ENCODE measurements at regions not wholly inside any gene's neighbourhood (a gene's known extent, or its start where the extent isn't known, plus 50 kb on each side); places are given as distances from the start of the nearest gene placed in this dataset.

- no peak overlapping the region for H2AFZ ChIP-seq (ENCODE audit: low read depth, low read length)
- no peak overlapping the region for H3K4me3 ChIP-seq (ENCODE audit: low read length)
- H3K79me2 ChIP-seq (ENCODE audit: low read length): no peaks in the 10 kb centered on the region
- TF ChIP-seq CTCF (IDR thresholded peaks at IDR 0.05; ENCODE audit: low read depth, low read length) (no peak), EZH2phosphoT487 (IDR thresholded peaks at IDR 0.05; ENCODE audit: low read depth) (no peak)
- H3K4me2 ChIP-seq (ENCODE audit: low read length): no peak overlapping the region
- no peaks in the 10 kb centered on the region for H3K36me3 ChIP-seq (replicated peaks; ENCODE audit: low read depth, low read length)
- H3K27me3 ChIP-seq (ENCODE audit: low read depth, low read length): no peaks in the 10 kb centered on the region
- no peak overlapping the region for H3K27ac ChIP-seq (ENCODE audit: low read length)
- no peaks in the 10 kb centered on the region for H4K20me1 ChIP-seq (ENCODE audit: insufficient read depth, low read length)
- H3K9ac ChIP-seq (ENCODE audit: low read length): no peak overlapping the region
- no peaks in the 10 kb centered on the region for H3K9me3 ChIP-seq (ENCODE audit: insufficient read depth, low read length)
- no peaks in the 10 kb centered on the region for H3K4me1 ChIP-seq (ENCODE audit: low read length)
Measured at GRCh38 chr4:154998284-154998683, 210.2 kb upstream of the NPY2R start.

GRCh38 chr4:154998773-154999172 lies 209.7 kb upstream of the NPY2R start:
- H2AFZ ChIP-seq (ENCODE audit: low read depth, low read length): no peak overlapping the region
- TF ChIP-seq EZH2phosphoT487 (IDR thresholded peaks at IDR 0.05; ENCODE audit: low read depth) (no peak), CTCF (IDR thresholded peaks at IDR 0.05; ENCODE audit: low read depth, low read length) (no peak)

GRCh38 chr4:154999950-155000578 lies 208.4 kb upstream of the NPY2R start:
- Histone ChIP-seq H3K79me2 (ENCODE audit: low read length) (no peaks in the 10 kb centered on the region), H3K4me3 (ENCODE audit: low read length) (no peak overlapping the region), H3K4me2 (ENCODE audit: low read length) (no peak overlapping the region), H3K36me3 (replicated peaks; ENCODE audit: low read depth, low read length) (no peaks in the 10 kb centered on the region), H3K9ac (ENCODE audit: low read length) (no peak overlapping the region), H4K20me1 (ENCODE audit: insufficient read depth, low read length) (no peaks in the 10 kb centered on the region), H2AFZ (ENCODE audit: low read depth, low read length) (no peak overlapping the region), H3K27ac (ENCODE audit: low read length) (no peak overlapping the region), H3K9me3 (ENCODE audit: insufficient read depth, low read length) (no peaks in the 10 kb centered on the region), H3K4me1 (ENCODE audit: low read length) (no peaks in the 10 kb centered on the region), H3K27me3 (ENCODE audit: low read depth, low read length) (no peaks in the 10 kb centered on the region)
- TF ChIP-seq CTCF (IDR thresholded peaks at IDR 0.05; ENCODE audit: low read depth, low read length) (no peak), EZH2phosphoT487 (IDR thresholded peaks at IDR 0.05; ENCODE audit: low read depth) (no peak)

More at GRCh38 chr4:154998773-154999172, 209.7 kb upstream of the NPY2R start:
- Histone ChIP-seq H3K79me2 (ENCODE audit: low read length) (no peaks in the 10 kb centered on the region), H3K9ac (ENCODE audit: low read length) (no peak overlapping the region), H3K9me3 (ENCODE audit: insufficient read depth, low read length) (no peaks in the 10 kb centered on the region), H3K4me2 (ENCODE audit: low read length) (no peak overlapping the region), H3K36me3 (replicated peaks; ENCODE audit: low read depth, low read length) (no peaks in the 10 kb centered on the region), H3K27ac (ENCODE audit: low read length) (no peak overlapping the region), H3K4me1 (ENCODE audit: low read length) (no peaks in the 10 kb centered on the region), H3K27me3 (ENCODE audit: low read depth, low read length) (no peaks in the 10 kb centered on the region), H4K20me1 (ENCODE audit: insufficient read depth, low read length) (no peaks in the 10 kb centered on the region), H3K4me3 (ENCODE audit: low read length) (no peak overlapping the region)

- Histone ChIP-seq H4K20me1 (ENCODE audit: insufficient read depth, low read length) (no peaks in the 10 kb centered on the region), H3K4me2 (ENCODE audit: low read length) (no peak overlapping the region), H3K27ac (ENCODE audit: low read length) (no peak overlapping the region), H3K4me3 (ENCODE audit: low read length) (no peak overlapping the region), H3K27me3 (ENCODE audit: low read depth, low read length) (no peaks in the 10 kb centered on the region), H3K79me2 (ENCODE audit: low read length) (no peaks in the 10 kb centered on the region), H3K9me3 (ENCODE audit: insufficient read depth, low read length) (no peaks in the 10 kb centered on the region), H2AFZ (ENCODE audit: low read depth, low read length) (no peak overlapping the region), H3K4me1 (ENCODE audit: low read length) (no peaks in the 10 kb centered on the region), H3K9ac (ENCODE audit: low read length) (no peak overlapping the region), H3K36me3 (replicated peaks; ENCODE audit: low read depth, low read length) (no peaks in the 10 kb centered on the region)
- no peak for TF ChIP-seq EZH2phosphoT487 (IDR thresholded peaks at IDR 0.05; ENCODE audit: low read depth)
- no peak for TF ChIP-seq CTCF (IDR thresholded peaks at IDR 0.05; ENCODE audit: low read depth, low read length)
Measured at GRCh38 chr4:155001251-155001650, 207.2 kb upstream of the NPY2R start.
